Naive thymus-derived CD4-positive, alpha-beta T cell (primary cell): ENCODE measurements at regions not wholly inside any gene's neighbourhood (a gene's known extent, or its start where the extent isn't known, plus 50 kb on each side); places are given as distances from the start of the nearest gene placed in this dataset.
"Not testable (repeated sequence)": the region's sequence is repeated elsewhere in the genome, so short reads cannot be mapped to it uniquely, and the experiment has no call there.

Experiments
- ATAC-seq: fragments of 150-1000 bp; cut with Tn5 transposase; 2 replicates; pipeline ENCODE4 v1.10.0; 2021; ENCODE audit warnings: mild to moderate bottlenecking, moderate library complexity
- CTCF ChIA-PET: fragments of 350-600 bp; sonication (Branson Sonifier 250); formaldehyde crosslinking; loops from one replicate; lab custom pipeline; 2021; ENCODE audit warnings: antibody characterized with exemption; lab: Charles Lee
- POLR2A ChIA-PET: fragments of 350-600 bp; sonication (Branson Sonifier 250); formaldehyde crosslinking; loops from one replicate; lab custom pipeline; 2021; ENCODE audit warnings: antibody characterized with exemption, inconsistent platforms; lab: Charles Lee
- DNase-seq, 9 donors: peaks; one replicate each; pipeline versions ENCODE4 v3.0.0 to v3.0.0-alpha.2; 2020 to 2022; ENCODE audit warnings: mixed read lengths in 1 of 9
- H3K27ac ChIP-seq: one replicate; pipeline ENCODE4 v1.7.0; 2013; ENCODE audit warnings: mild to moderate bottlenecking, low read depth, low read length, moderate library complexity
- H3K27me3 ChIP-seq, 2 donors: one replicate each; pipeline ENCODE4 v1.7.0; 2013; ENCODE audit warnings: low read length in 2 of 2, mild to moderate bottlenecking in 2 of 2, moderate library complexity in 2 of 2; ENCODE audit not compliant: control insufficient read depth in 2 of 2, insufficient read depth in 2 of 2
- H3K36me3 ChIP-seq, 3 experiments: 1 replicate in 2 of 3; 2 replicates in 1 of 3; pipeline ENCODE4 v1.7.0; 2013; ENCODE audit warnings: low read length in 3 of 3, mild to moderate bottlenecking in 3 of 3, moderate library complexity in 1 of 3; ENCODE audit not compliant: insufficient read depth in 3 of 3, control insufficient read depth in 2 of 3
- H3K4me1 ChIP-seq, 2 donors: one replicate each; pipeline ENCODE4 v1.7.0; 2013; ENCODE audit warnings: low read length in 2 of 2, mild to moderate bottlenecking in 2 of 2, moderate library complexity in 1 of 2; ENCODE audit not compliant: control insufficient read depth in 2 of 2, insufficient read depth in 2 of 2
- H3K4me3 ChIP-seq: 2 replicates; pipeline ENCODE4 v1.7.0; 2013; ENCODE audit warnings: mild to moderate bottlenecking, low read length
- H3K9me3 ChIP-seq, 3 experiments: 1 replicate in 2 of 3; 2 replicates in 1 of 3; pipeline ENCODE4 v1.7.0; 2013; ENCODE audit warnings: low read length in 3 of 3; ENCODE audit not compliant: control insufficient read depth in 2 of 3
- H3K27ac Mint-ChIP-seq, 9 donors: one replicate each; pipeline ENCODE4 v1.8.0; 2020 to 2022; ENCODE audit warnings: mixed read lengths in 9 of 9, mild to moderate bottlenecking in 8 of 9, moderate library complexity in 5 of 9, inconsistent platforms in 2 of 9
- H3K27me3 Mint-ChIP-seq, 5 donors: one replicate each; pipeline ENCODE4 v1.8.0; 2021 to 2022; ENCODE audit warnings: mixed read lengths in 5 of 5, mild to moderate bottlenecking in 1 of 5
- H3K36me3 Mint-ChIP-seq, 5 donors: one replicate each; pipeline ENCODE4 v1.8.0; 2020 to 2022; ENCODE audit warnings: mixed read lengths in 5 of 5, mild to moderate bottlenecking in 3 of 5, inconsistent platforms in 1 of 5
- H3K4me1 Mint-ChIP-seq, 7 donors: one replicate each; pipeline ENCODE4 v1.8.0; 2020 to 2022; ENCODE audit warnings: mixed read lengths in 7 of 7, mild to moderate bottlenecking in 3 of 7, inconsistent platforms in 1 of 7
- H3K4me3 Mint-ChIP-seq, 10 donors: one replicate each; pipeline ENCODE4 v1.8.0; 2020 to 2022; ENCODE audit warnings: mild to moderate bottlenecking in 10 of 10, mixed read lengths in 10 of 10, moderate library complexity in 6 of 10, inconsistent platforms in 2 of 10
- H3K9me3 Mint-ChIP-seq, 11 donors: one replicate each; pipeline ENCODE4 v1.8.0; 2020 to 2022; ENCODE audit warnings: mixed read lengths in 11 of 11, mild to moderate bottlenecking in 4 of 11, inconsistent platforms in 1 of 11, moderate library complexity in 1 of 11
- intact Hi-C, 2 donors: fragments of 100-400 bp; cut with micrococcal nuclease; formaldehyde crosslinking; loops; one replicate each; pipeline ENCODE4 v1.15.1; 2023

- H3K27me3 ChIP-seq: no peaks in the 10 kb centered on the region
These were observed 56.4 kb upstream of the GPR31 start for GRCh38 chr6:167214206-167214605.

GRCh38 chr6:167215429-167216250 lies 57.9 kb upstream of the GPR31 start:
- intact Hi-C loops: loop anchor here in 1 of 2 donors (5.0 kb wide), 1 partner anchor 682 kb away; no protein-coding TSS in a partner anchor

More at GRCh38 chr6:167214206-167214605, 56.4 kb upstream of the GPR31 start:
- DNase-seq (no peak), ATAC-seq (no peak)
- no peaks in the 10 kb centered on the region for H3K9me3 Mint-ChIP-seq
- no peaks in the 10 kb centered on the region for H3K27me3 Mint-ChIP-seq
- no peaks in the 10 kb centered on the region for H3K4me1 ChIP-seq
- POLR2A ChIA-PET: no interaction called here
- H3K4me3 Mint-ChIP-seq: no peak overlapping the region
- intact Hi-C loops: no loop called here
- no peaks in the 10 kb centered on the region for H3K9me3 ChIP-seq
- no peak overlapping the region for H3K27ac ChIP-seq
- H3K27ac Mint-ChIP-seq: no peak overlapping the region
- H3K4me3 ChIP-seq: no peak overlapping the region
- peaks cover 0 to 2% (median 0%) of the 10 kb centered on the region in 7 donors for H3K4me1 Mint-ChIP-seq
- no peaks in the 10 kb centered on the region for H3K36me3 Mint-ChIP-seq
- CTCF ChIA-PET: no interaction called here
- H3K36me3 ChIP-seq: no peaks in the 10 kb centered on the region

GRCh38 chr6:167216390-167217050 lies 58.7 kb upstream of the GPR31 start:
- H3K4me3 ChIP-seq, H3K9me3 Mint-ChIP-seq, H3K27me3 ChIP-seq, H3K36me3 ChIP-seq, H3K27ac Mint-ChIP-seq, H3K4me1 Mint-ChIP-seq, H3K4me3 Mint-ChIP-seq, H3K27ac ChIP-seq, H3K9me3 ChIP-seq, DNase-seq, H3K36me3 Mint-ChIP-seq, H3K27me3 Mint-ChIP-seq, H3K4me1 ChIP-seq, ATAC-seq, POLR2A ChIA-PET: not testable (repeated sequence)
- intact Hi-C loops: loop anchor here in 1 of 2 donors (5.0 kb wide), 1 partner anchor 681 kb away; no protein-coding TSS in a partner anchor
- CTCF ChIA-PET: interaction anchor here (0.6 kb wide), 1 partner anchor 250 kb away, joined by 4 read pairs; no protein-coding TSS in a partner anchor

More at GRCh38 chr6:167215429-167216250, 57.9 kb upstream of the GPR31 start:
- CTCF ChIA-PET: interaction anchor here (0.7 kb wide), 1 partner anchor 74 kb away, joined by 3 read pairs; no protein-coding TSS in a partner anchor
- not testable (repeated sequence) for H3K27ac ChIP-seq, H3K27me3 ChIP-seq, H3K4me3 ChIP-seq, H3K9me3 Mint-ChIP-seq, H3K4me3 Mint-ChIP-seq, H3K36me3 Mint-ChIP-seq, DNase-seq, H3K4me1 ChIP-seq, ATAC-seq, H3K27ac Mint-ChIP-seq, H3K9me3 ChIP-seq, H3K27me3 Mint-ChIP-seq, H3K4me1 Mint-ChIP-seq, H3K36me3 ChIP-seq
- POLR2A ChIA-PET: interaction anchor here (0.6 kb wide), 1 partner anchor 1759 kb away, joined by 3 read pairs; no protein-coding TSS in a partner anchor

- H3K4me3 Mint-ChIP-seq, H3K4me3 ChIP-seq, H3K9me3 ChIP-seq, H3K4me1 Mint-ChIP-seq, H3K27me3 ChIP-seq, H3K27ac ChIP-seq, H3K27ac Mint-ChIP-seq, H3K36me3 ChIP-seq, POLR2A ChIA-PET, DNase-seq, H3K4me1 ChIP-seq, H3K27me3 Mint-ChIP-seq, H3K36me3 Mint-ChIP-seq, H3K9me3 Mint-ChIP-seq, ATAC-seq: not testable (repeated sequence)
- CTCF ChIA-PET: interaction anchor here (0.6 kb wide), 1 partner anchor 250 kb away, joined by 4 read pairs; no protein-coding TSS in a partner anchor
- intact Hi-C loops: loop anchor here in 1 of 2 donors (5.0 kb wide), 1 partner anchor 680 kb away; no protein-coding TSS in a partner anchor
These were observed 59.3 kb upstream of the GPR31 start for GRCh38 chr6:167217073-167217472.

GRCh38 chr6:167217951-167218759 lies 60.4 kb upstream of the GPR31 start:
- H3K4me3 Mint-ChIP-seq, H3K27ac ChIP-seq, H3K27me3 Mint-ChIP-seq, H3K27me3 ChIP-seq, H3K27ac Mint-ChIP-seq, H3K4me1 ChIP-seq, H3K4me1 Mint-ChIP-seq, POLR2A ChIA-PET, H3K36me3 ChIP-seq, H3K9me3 Mint-ChIP-seq, H3K36me3 Mint-ChIP-seq, H3K4me3 ChIP-seq, H3K9me3 ChIP-seq: not testable (repeated sequence)
- intact Hi-C loops: loop anchor here (1.0 to 5.0 kb wide), 3 partner anchors 70 to 680 kb away; no protein-coding TSS in a partner anchor
- CTCF ChIA-PET: interaction anchor here (1.5 to 1.9 kb wide), 2 partner anchors 73 to 133 kb away, joined by 5 to 6 read pairs; partner anchors contain the start of gene UNC93A
- DNase-seq (peak in 5 of 9 donors; percentile 9 to 46 (median 29)), ATAC-seq (peak; percentile 84)

GRCh38 chr6:167219079-167219478 lies 61.3 kb upstream of the GPR31 start:
- DNase-seq, H3K36me3 ChIP-seq, H3K4me3 ChIP-seq, H3K4me3 Mint-ChIP-seq, H3K4me1 Mint-ChIP-seq, H3K4me1 ChIP-seq, H3K9me3 Mint-ChIP-seq, POLR2A ChIA-PET, H3K27me3 Mint-ChIP-seq, ATAC-seq, H3K27me3 ChIP-seq, H3K36me3 Mint-ChIP-seq, H3K27ac ChIP-seq, H3K27ac Mint-ChIP-seq, H3K9me3 ChIP-seq: not testable (repeated sequence)
- intact Hi-C loops: loop anchor here in 1 of 2 donors (5.0 kb wide), 1 partner anchor 678 kb away; no protein-coding TSS in a partner anchor
- CTCF ChIA-PET: interaction anchor here (1.5 to 1.9 kb wide), 2 partner anchors 72 to 133 kb away, joined by 5 to 6 read pairs; partner anchors contain the start of gene UNC93A
